SU-DHL-6 (cell line): ENCODE measurements at regions not wholly inside any gene's neighbourhood (a gene's known extent, or its start where the extent isn't known, plus 50 kb on each side); places are given as distances from the start of the nearest gene placed in this dataset.
A peak's percentile ranks its signal among the peaks of the same experiment; 100 is the strongest.

Source experiments
- H2AFZ ChIP-seq: fragments of 200-600 bp; sonication (generic); 2 replicates; pipeline ENCODE4 v1.6.1; 2014; ENCODE audit warnings: low read depth, mild to moderate bottlenecking, moderate library complexity, mixed read lengths, antibody characterized with exemption, low read length; ENCODE audit not compliant: severe bottlenecking
- H3F3A ChIP-seq: fragments of 200-600 bp; shearing (Covaris generic); 2 replicates; pipeline ENCODE4 v1.6.0; 2016; ENCODE audit warnings: antibody characterized with exemption, mild to moderate bottlenecking; ENCODE audit not compliant: insufficient read depth
- H3K27ac ChIP-seq: fragments of 200-600 bp; sonication (generic); 2 replicates; pipeline ENCODE4 v1.5.1; 2016; ENCODE audit warnings: low read depth, mild to moderate bottlenecking, low read length, moderate library complexity, mixed read lengths
- H3K27me3 ChIP-seq: fragments of 200-600 bp; sonication (generic), shearing (Covaris generic); 2 replicates; pipeline ENCODE4 v1.6.0; 2014; ENCODE audit warnings: mild to moderate bottlenecking, low read length
- H3K36me3 ChIP-seq: fragments of 200-600 bp; sonication (generic); 2 replicates; pipeline ENCODE4 v1.6.1; 2014; ENCODE audit warnings: mild to moderate bottlenecking, low read length, mixed read lengths
- H3K4me2 ChIP-seq: fragments of 300-600, 200-600 bp; shearing (Covaris generic), sonication (generic); 2 replicates; pipeline ENCODE4 v1.6.0; 2014; ENCODE audit warnings: low read length, low read depth, mild to moderate bottlenecking; ENCODE audit not compliant: poor library complexity, severe bottlenecking
- H3K4me3 ChIP-seq: fragments of 200-600 bp; sonication (generic); 2 replicates; pipeline ENCODE4 v1.5.1; 2014; ENCODE audit warnings: antibody characterized with exemption, low read length, mild to moderate bottlenecking, mixed read lengths; ENCODE audit not compliant: insufficient read depth, poor library complexity, severe bottlenecking
- H3K79me2 ChIP-seq: fragments of 200-600 bp; sonication (generic); 2 replicates; pipeline ENCODE4 v1.6.1; 2014; ENCODE audit warnings: mild to moderate bottlenecking, low read length, moderate library complexity; ENCODE audit not compliant: insufficient read depth
- H3K9ac ChIP-seq: fragments of 200-600 bp; sonication (generic); 2 replicates; pipeline ENCODE4 v1.7.0; 2014; ENCODE audit warnings: mild to moderate bottlenecking, low read length
- H3K9me2 ChIP-seq: fragments of 200-600 bp; sonication (generic); replicated peaks from 2 replicates; pipeline ENCODE4 v1.6.1; 2014; ENCODE audit warnings: low read length; ENCODE audit not compliant: insufficient read depth
- H3K9me3 ChIP-seq: fragments of 200-600 bp; sonication (generic); 2 replicates; pipeline ENCODE4 v1.6.1; 2014; ENCODE audit warnings: low read length, mixed read lengths; ENCODE audit not compliant: insufficient read depth
- H4K20me1 ChIP-seq: fragments of 200-600 bp; sonication (generic); 2 replicates; pipeline ENCODE4 v1.6.1; 2014; ENCODE audit warnings: low read depth, mild to moderate bottlenecking, antibody characterized with exemption, low read length, moderate library complexity, mixed read lengths
- CTCF ChIP-seq: fragments of 200-600 bp; sonication (generic); IDR thresholded peaks from one replicate; pipeline ENCODE4 v1.5.1; 2017; ENCODE audit warnings: antibody characterized with exemption, mild to moderate bottlenecking, low read length, moderate library complexity; ENCODE audit not compliant: insufficient read depth, poor library complexity, severe bottlenecking
- EZH2phosphoT487 ChIP-seq: fragments of 200-600 bp; sonication (generic), shearing (Covaris generic); conservative IDR thresholded peaks from 2 replicates; pipeline ENCODE4 v1.6.1; 2018; ENCODE audit warnings: mild to moderate bottlenecking, antibody characterized with exemption, low read length, moderate library complexity, mixed read lengths

GRCh38 chr7:27032839-27033238 is 63.0 kb downstream of the HOXA1 start:
- no peak overlapping the region for H3K9ac ChIP-seq
- H3K79me2 ChIP-seq, result no peaks in the 10 kb centered on the region
- no peak overlapping the region for H3K27ac ChIP-seq
- no peaks in the 10 kb centered on the region for H3K27me3 ChIP-seq
- H3F3A ChIP-seq, result no peaks in the 10 kb centered on the region
- no peak overlapping the region for H3K4me3 ChIP-seq
- peak overlapping the region; percentile 31 for H2AFZ ChIP-seq
- H4K20me1 ChIP-seq, result no peaks in the 10 kb centered on the region
- no peaks in the 10 kb centered on the region for H3K9me2 ChIP-seq
- H3K36me3 ChIP-seq, result no peaks in the 10 kb centered on the region
- no peaks in the 10 kb centered on the region for H3K9me3 ChIP-seq
- TF ChIP-seq EZH2phosphoT487 (no peak), CTCF (no peak)
- no peak overlapping the region for H3K4me2 ChIP-seq

DNA sequence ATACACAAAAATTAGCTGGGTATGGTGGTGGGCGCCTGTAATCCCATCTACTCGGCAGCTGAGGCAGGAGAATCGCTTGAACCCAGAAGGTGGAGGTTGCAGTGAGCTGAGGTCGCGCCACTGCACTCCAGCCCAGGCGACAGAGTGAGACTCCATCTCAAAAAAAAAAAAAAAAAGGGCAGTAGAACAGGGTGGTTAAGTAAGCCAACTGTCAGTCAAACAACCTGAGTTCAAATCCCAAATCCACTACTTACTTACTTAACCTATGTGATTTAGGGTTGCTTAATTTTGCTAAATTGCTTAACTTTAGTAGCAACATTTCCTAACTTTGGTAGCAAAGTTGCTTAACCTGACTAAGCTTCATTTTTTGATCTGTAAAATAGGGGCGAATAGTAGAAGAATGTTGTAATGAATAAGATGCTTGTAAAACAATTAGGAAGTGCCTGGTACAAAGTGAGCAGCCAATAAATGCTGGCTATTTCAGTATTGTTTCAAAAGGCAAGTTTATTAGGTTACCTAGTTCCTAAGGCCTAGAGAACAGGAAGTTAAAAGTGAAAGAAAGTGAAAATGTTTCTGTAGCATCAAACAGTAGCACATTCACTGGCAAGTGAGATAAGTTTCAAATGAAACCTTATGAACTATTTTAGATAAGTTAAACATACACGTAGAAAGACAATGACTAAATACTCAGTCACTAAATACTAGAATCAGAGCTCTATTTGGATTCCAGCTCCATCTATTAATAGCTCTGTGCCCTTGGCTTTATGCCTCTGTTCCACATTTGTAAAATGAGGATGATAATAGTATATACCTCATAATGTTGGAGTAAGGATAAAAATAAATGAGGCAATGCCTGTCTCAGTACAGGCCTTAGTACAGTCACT is 64.3 kb downstream of the HOXA1 start:
- Histone ChIP-seq H3K36me3 (no peaks in the 10 kb centered on the region), H3F3A (no peaks in the 10 kb centered on the region), H3K27me3 (no peaks in the 10 kb centered on the region), H3K9me2 (no peaks in the 10 kb centered on the region), H3K27ac (no peak overlapping the region), H3K4me2 (peak overlapping the region; percentile 34), H3K9me3 (no peaks in the 10 kb centered on the region), H3K79me2 (no peaks in the 10 kb centered on the region), H4K20me1 (no peaks in the 10 kb centered on the region), H2AFZ (peak overlapping the region; percentile 78), H3K9ac (no peak overlapping the region), H3K4me3 (no peak overlapping the region)
- TF ChIP-seq EZH2phosphoT487 (no peak), CTCF (no peak)

DNA sequence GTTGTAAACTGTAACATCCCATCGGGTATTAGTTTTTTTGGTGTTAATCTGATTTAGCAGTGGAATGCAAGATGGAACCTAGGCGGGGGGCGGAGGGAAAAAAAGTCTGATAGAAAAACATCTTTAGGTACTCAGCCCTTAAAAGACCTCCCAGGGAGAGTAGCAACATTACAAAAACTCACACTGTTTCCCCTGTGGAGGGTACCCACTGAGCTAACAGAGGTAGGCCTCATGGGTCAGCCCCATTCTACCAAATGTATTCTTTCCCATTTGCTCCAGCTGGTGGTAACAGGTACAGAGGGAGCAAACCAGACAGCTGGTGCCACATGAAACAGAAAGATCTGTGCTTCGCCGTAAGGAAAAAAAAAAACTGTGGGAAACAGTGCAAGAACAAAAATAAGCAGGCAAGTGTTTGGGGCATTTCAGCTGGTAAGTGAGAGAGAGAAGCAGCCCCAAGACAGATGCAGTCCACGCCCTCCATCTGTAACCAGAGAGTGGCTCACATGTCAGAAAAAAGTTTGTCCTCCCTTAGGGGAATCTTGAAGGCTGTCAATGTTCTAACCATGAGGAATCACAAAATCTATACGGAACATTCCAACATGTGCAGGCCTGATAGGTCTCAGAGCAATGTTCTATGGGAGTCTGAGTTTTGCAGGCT is 65.3 kb downstream of the HOXA1 start:
- H3K4me2 ChIP-seq, result no peak overlapping the region
- H3K9me2 ChIP-seq, result no peaks in the 10 kb centered on the region
- H3K9ac ChIP-seq, result no peak overlapping the region
- no peaks in the 10 kb centered on the region for H3K27me3 ChIP-seq
- H3K27ac ChIP-seq, result no peak overlapping the region
- H3K36me3 ChIP-seq, result no peaks in the 10 kb centered on the region
- H4K20me1 ChIP-seq, result no peaks in the 10 kb centered on the region
- no peaks in the 10 kb centered on the region for H3K9me3 ChIP-seq
- no peaks in the 10 kb centered on the region for H3F3A ChIP-seq
- no peaks in the 10 kb centered on the region for H3K79me2 ChIP-seq
- H2AFZ ChIP-seq, result no peak overlapping the region
- TF ChIP-seq CTCF (no peak), EZH2phosphoT487 (no peak)
- no peak overlapping the region for H3K4me3 ChIP-seq
